Mucosa of descending colon (tissue), 3 donors: ENCODE measurements at regions not wholly inside any gene's neighbourhood (a gene's known extent, or its start where the extent isn't known, plus 50 kb on each side); places are given as distances from the start of the nearest gene placed in this dataset.

ENCODE experiments used
- ATAC-seq: fragments of 200-7000 bp; cut with Tn5 transposase; one replicate; pipeline ENCODE4 v1.9.1; 2020; ENCODE audit warnings: mild to moderate bottlenecking, moderate library complexity
- DNase-seq, 3 donors: peaks; one replicate each; pipeline ENCODE4 v3.0.0-alpha.2; 2020
- H3K36me3 ChIP-seq: fragments of 200-600 bp; one replicate; pipeline ENCODE4 v1.8.0; 2021; ENCODE audit warnings: low read depth, mild to moderate bottlenecking
- H3K4me1 ChIP-seq: fragments of 200-600 bp; one replicate; pipeline ENCODE4 v1.8.0; 2021; ENCODE audit warnings: low read depth, mild to moderate bottlenecking
- H3K4me3 ChIP-seq: fragments of 200-600 bp; one replicate; pipeline ENCODE4 v1.8.0; 2021; ENCODE audit warnings: mild to moderate bottlenecking
- H3K9me3 ChIP-seq: fragments of 200-600 bp; one replicate; pipeline ENCODE4 v1.8.0; 2021; ENCODE audit warnings: mild to moderate bottlenecking
- intact Hi-C, 2 donors: fragments of 100-400 bp; cut with DNase I in 1 of 2; cut with micrococcal nuclease in 1 of 2; formaldehyde crosslinking; loops; one replicate each; pipeline versions ENCODE4 v1.11.0 to v1.11.1; 2022; cut with DNase I, micrococcal nuclease
- TF ChIP-seq, protein P1 (sequence below): fragments of 200-600 bp; IDR thresholded peaks from one replicate; pipeline ENCODE4 v1.8.0; 2022; ENCODE audit warnings: antibody characterized with exemption, mild to moderate bottlenecking
- donor health status: DM: no; HTN: no; CAD: no; lungs with moderate emphysema.
- donor health status: DM: no; HTN: no; CAD: no.
- donor health status: DM: no; HTN: yes; CAD: no.

DNA sequence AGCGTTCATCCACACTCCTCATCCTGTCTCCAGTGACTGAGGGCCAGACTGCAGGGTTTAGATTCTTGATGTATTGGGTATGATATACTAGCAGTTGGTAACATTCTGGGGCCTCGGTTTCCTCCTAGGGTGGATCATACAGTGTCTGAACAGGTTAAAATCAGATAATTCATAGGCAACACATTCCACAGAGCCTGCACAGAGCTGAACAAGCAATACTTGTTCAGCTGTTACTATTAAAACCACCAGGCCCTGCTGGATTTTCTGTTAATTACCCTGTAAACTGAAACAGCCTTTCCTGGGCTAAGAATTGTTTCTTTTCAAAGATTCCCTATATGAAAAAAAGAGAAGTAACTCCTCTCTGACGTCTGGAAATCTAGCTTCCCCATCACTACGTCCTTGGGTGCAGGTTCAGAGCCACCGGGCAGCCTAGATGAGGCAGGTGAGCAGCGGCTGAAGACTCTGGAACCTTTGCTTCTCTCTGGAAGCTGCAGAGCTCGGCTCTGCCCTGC lies 1313.5 kb upstream of the WWC1 start:
- TF ChIP-seq, protein P1, sequence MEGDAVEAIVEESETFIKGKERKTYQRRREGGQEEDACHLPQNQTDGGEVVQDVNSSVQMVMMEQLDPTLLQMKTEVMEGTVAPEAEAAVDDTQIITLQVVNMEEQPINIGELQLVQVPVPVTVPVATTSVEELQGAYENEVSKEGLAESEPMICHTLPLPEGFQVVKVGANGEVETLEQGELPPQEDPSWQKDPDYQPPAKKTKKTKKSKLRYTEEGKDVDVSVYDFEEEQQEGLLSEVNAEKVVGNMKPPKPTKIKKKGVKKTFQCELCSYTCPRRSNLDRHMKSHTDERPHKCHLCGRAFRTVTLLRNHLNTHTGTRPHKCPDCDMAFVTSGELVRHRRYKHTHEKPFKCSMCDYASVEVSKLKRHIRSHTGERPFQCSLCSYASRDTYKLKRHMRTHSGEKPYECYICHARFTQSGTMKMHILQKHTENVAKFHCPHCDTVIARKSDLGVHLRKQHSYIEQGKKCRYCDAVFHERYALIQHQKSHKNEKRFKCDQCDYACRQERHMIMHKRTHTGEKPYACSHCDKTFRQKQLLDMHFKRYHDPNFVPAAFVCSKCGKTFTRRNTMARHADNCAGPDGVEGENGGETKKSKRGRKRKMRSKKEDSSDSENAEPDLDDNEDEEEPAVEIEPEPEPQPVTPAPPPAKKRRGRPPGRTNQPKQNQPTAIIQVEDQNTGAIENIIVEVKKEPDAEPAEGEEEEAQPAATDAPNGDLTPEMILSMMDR, result no peak
- Histone ChIP-seq H3K9me3 (no peaks in the 10 kb centered on the region), H3K4me1 (no peaks in the 10 kb centered on the region), H3K36me3 (no peaks in the 10 kb centered on the region), H3K4me3 (no peak overlapping the region)
- no peak for DNase-seq
- intact Hi-C loops, result loop anchor here in 1 of 2 donors (5.0 kb wide), 1 partner anchor 84 kb away; no protein-coding TSS in a partner anchor
- ATAC-seq, result no peak

DNA sequence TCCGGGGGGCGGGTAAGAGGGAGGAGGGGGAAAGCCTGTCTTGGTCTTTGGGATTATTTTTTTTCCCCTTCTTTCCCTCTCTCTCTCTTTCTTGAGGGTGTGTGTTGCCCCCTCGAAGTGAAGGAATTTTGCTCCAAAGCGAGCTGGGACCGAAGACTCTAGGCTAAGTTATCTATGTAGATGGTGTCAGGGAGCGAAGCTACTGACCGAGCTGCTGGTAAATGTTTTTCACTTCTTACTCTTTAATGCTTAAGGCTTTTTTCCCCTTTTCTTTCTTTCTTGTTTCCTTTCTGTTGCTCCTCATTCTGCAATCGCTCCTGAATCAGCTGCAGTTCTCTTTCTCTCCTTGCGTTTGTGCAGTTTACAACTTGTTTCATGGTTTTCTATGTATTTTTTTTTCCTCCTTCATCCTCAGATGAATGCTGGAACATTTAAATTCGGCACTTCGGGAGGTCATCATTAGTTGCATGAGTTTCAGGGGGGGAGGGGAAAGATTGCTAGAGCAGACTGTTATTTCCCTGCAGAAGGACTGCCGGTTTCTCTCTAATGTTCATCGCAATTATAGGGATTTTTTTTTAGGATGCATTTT lies 1312.0 kb upstream of the WWC1 start:
- Histone ChIP-seq H3K4me1 (no peaks in the 10 kb centered on the region), H3K9me3 (no peaks in the 10 kb centered on the region), H3K4me3 (no peak overlapping the region), H3K36me3 (no peaks in the 10 kb centered on the region)
- TF ChIP-seq, protein P1, result no peak
- DNase-seq (no peak), ATAC-seq (no peak)
- intact Hi-C loops, result loop anchor here in 1 of 2 donors (5.0 kb wide), 1 partner anchor 83 kb away; no protein-coding TSS in a partner anchor

DNA sequence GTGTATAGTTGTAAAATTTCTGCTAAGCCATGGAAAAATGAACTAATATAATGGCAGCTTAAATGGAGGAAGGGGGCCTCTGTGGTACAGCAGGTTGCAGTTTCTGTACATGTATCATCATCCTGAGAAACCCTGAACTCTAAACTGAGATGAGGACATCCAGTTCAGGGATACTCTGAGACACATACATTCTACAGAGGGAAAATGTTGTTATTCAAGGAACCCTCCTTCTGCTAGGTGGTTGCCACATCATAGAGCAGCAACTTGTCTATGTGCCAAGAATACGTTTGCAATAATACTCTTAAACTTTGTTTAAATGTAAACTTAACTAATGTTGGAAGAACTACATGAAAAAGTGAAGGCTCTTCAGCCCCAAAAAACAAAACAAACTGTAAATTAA lies 1310.8 kb upstream of the WWC1 start:
- no peak for ATAC-seq

DNA sequence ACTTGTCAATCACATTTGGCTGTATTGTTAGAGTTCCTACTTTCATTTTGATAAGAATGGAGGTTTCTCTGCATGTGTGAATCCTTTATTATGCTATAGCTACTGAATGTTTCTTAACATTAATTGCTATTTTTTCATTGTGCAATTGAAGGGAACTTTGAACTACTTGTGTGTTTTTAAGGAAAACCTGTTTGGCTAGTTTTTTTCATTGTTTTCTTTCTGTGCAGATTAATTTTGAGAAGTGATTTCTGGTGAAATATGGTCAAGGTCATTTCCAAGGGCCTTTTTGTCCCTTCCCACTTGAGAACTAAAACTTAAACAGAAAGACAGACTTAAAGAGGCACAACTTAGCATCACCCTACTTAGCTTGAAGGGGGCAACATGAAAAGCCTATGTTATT lies 1309.2 kb upstream of the WWC1 start:
- ATAC-seq, result no peak

More for the DNA sequence above, 1310.8 kb upstream of the WWC1 start:
- no peak overlapping the region for H3K4me3 ChIP-seq
- no peaks in the 10 kb centered on the region for H3K36me3 ChIP-seq
- no peak for DNase-seq
- intact Hi-C loops, result no loop called here
- no peaks in the 10 kb centered on the region for H3K9me3 ChIP-seq
- H3K4me1 ChIP-seq, result no peaks in the 10 kb centered on the region
- TF ChIP-seq, protein P1, result no peak

DNA sequence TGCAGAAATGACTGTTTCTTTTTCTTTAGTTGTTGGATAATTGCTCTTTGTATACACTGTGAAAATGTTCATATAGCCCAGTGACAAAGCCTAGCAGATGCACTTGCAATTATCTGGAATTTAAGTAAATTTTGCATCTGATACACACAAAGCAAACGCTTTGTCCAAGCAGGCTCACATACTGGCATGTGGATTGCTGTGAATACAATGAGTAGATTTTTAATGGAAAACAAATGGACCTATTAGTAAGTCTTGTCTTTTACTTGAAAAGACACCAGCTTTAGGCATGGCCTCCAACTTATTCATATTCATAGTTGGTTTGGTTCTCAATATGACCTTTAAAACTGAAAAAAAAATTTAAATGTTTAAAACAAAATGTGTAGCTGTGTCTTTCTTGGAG lies 1299.8 kb upstream of the WWC1 start:
- H3K4me1 ChIP-seq, result no peaks in the 10 kb centered on the region
- DNase-seq (no peak), ATAC-seq (no peak)
- TF ChIP-seq, protein P1, result no peak
- intact Hi-C loops, result no loop called here
- H3K4me3 ChIP-seq, result no peak overlapping the region
- no peaks in the 10 kb centered on the region for H3K36me3 ChIP-seq
- no peaks in the 10 kb centered on the region for H3K9me3 ChIP-seq

More for the DNA sequence above, 1309.2 kb upstream of the WWC1 start:
- no peak for DNase-seq
- H3K4me3 ChIP-seq, result no peak overlapping the region
- TF ChIP-seq, protein P1, result no peak
- no peaks in the 10 kb centered on the region for H3K4me1 ChIP-seq
- no peaks in the 10 kb centered on the region for H3K9me3 ChIP-seq
- no peaks in the 10 kb centered on the region for H3K36me3 ChIP-seq
- intact Hi-C loops, result no loop called here

DNA sequence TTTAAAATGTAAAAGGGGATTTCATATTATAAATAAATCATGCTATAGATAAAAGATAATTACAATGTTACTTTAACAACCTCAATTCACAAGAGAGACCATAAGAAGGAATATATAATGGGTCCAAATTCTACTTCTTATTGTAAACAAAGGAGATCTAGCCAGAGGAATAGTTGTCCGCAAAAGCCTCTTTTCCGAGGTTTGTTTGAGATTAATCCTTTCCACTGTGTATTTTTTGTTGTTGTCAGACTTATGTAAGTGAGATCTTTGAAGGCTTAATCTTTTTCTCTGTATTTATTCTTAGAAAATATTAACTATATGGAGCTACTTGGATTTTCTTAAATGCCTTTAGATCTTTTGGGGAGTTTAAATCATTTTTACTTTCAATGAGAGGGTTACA lies 1299.3 kb upstream of the WWC1 start:
- ATAC-seq (no peak), DNase-seq (no peak)
- intact Hi-C loops, result no loop called here

More for the DNA sequence above, 1299.3 kb upstream of the WWC1 start:
- Histone ChIP-seq H3K9me3 (no peaks in the 10 kb centered on the region), H3K36me3 (no peaks in the 10 kb centered on the region), H3K4me1 (no peaks in the 10 kb centered on the region), H3K4me3 (no peak overlapping the region)
- TF ChIP-seq, protein P1, result no peak
